IMR-90 (cell line): ENCODE measurements at regions not wholly inside any gene's neighbourhood (a gene's known extent, or its start where the extent isn't known, plus 50 kb on each side); places are given as distances from the start of the nearest gene placed in this dataset.

Experiments used
- ATAC-seq: fragments of 200-7000 bp; cut with Tn5 transposase; 2 replicates; pipeline ENCODE4 v1.9.1; 2020; ENCODE audit warnings: low read depth, mild to moderate bottlenecking, moderate library complexity
- BruUV-seq: library from RNA; stranded (reverse); fragments of 400-500 nt; replicated peaks from 2 replicates; lab custom pipeline; 2021; lab: Mats Ljungman, UMichigan
- CTCF ChIA-PET: fragments of 300-600 bp; formaldehyde crosslinking; extraction: SDS; loops from one replicate; lab custom pipeline; 2021; ENCODE audit warnings: antibody characterized with exemption; lab: Yijun Ruan, JAX
- POLR2A ChIA-PET: fragments of 300-600 bp; sonication (Branson Sonifier 250); formaldehyde crosslinking; loops from one replicate; lab custom pipeline; 2022; ENCODE audit warnings: antibody characterized with exemption; ENCODE audit not compliant: unreplicated experiment; lab: Charles Lee
- DNase-seq: peaks from one replicate; pipeline ENCODE4 v3.0.0; 2013
- H2AFZ ChIP-seq: replicated peaks from 2 replicates; pipeline ENCODE3; 2013; ENCODE audit warnings: low read length, mild to moderate bottlenecking; ENCODE audit not compliant: poor library complexity
- H2AK5ac ChIP-seq: 2 replicates; pipeline ENCODE4 v1.6.1; 2013; ENCODE audit warnings: low read depth, low read length, inconsistent platforms
- H2AK9ac ChIP-seq: replicated peaks from 2 replicates; pipeline ENCODE3; 2013; ENCODE audit warnings: mild to moderate bottlenecking, low read depth, low read length, moderate library complexity; ENCODE audit not compliant: poor library complexity
- H2BK120ac ChIP-seq: 2 replicates; pipeline ENCODE4 v1.6.1; 2013; ENCODE audit warnings: low read depth, low read length, inconsistent platforms
- H2BK15ac ChIP-seq: 3 replicates; pipeline ENCODE4 v1.6.1; 2013; ENCODE audit warnings: low read depth, low read length, inconsistent platforms
- H2BK20ac ChIP-seq: 2 replicates; pipeline ENCODE4 v1.6.1; 2013; ENCODE audit warnings: low read depth, mild to moderate bottlenecking, inconsistent platforms, low read length, moderate library complexity
- H2BK5ac ChIP-seq: 2 replicates; pipeline ENCODE4 v1.6.1; 2013; ENCODE audit warnings: mild to moderate bottlenecking, low read depth, low read length, inconsistent platforms; ENCODE audit not compliant: poor library complexity, severe bottlenecking
- H3K14ac ChIP-seq: replicated peaks from 2 replicates; pipeline ENCODE4 v1.6.1; 2013; ENCODE audit warnings: low read depth, low read length, inconsistent platforms
- H3K18ac ChIP-seq: 2 replicates; pipeline ENCODE4 v1.6.1; 2013; ENCODE audit warnings: low read depth, low read length, control low read depth
- H3K23ac ChIP-seq: 2 replicates; pipeline ENCODE4 v1.6.1; 2013; ENCODE audit warnings: low read depth, low read length, inconsistent platforms
- H3K27ac ChIP-seq: 2 replicates; pipeline ENCODE4 v1.5.1; 2013; ENCODE audit warnings: mild to moderate bottlenecking, control low read depth, low read length; ENCODE audit not compliant: insufficient read depth
- H3K27me3 ChIP-seq: 2 replicates; pipeline ENCODE4 v1.6.1; 2013; ENCODE audit warnings: low read length; ENCODE audit not compliant: control insufficient read depth, insufficient read depth
- H3K36me3 ChIP-seq: 2 replicates; pipeline ENCODE4 v1.6.1; 2013; ENCODE audit warnings: low read length, mixed read lengths; ENCODE audit not compliant: control insufficient read depth, insufficient read depth
- H3K4ac ChIP-seq: 2 replicates; pipeline ENCODE4 v1.6.1; 2013; ENCODE audit warnings: low read depth, low read length, inconsistent platforms
- H3K4me1 ChIP-seq: 2 replicates; pipeline ENCODE4 v1.6.1; 2013; ENCODE audit warnings: low read length, mixed read lengths; ENCODE audit not compliant: control insufficient read depth, insufficient read depth
- H3K4me2 ChIP-seq: 2 replicates; pipeline ENCODE4 v1.6.1; 2013; ENCODE audit warnings: low read depth, mild to moderate bottlenecking, control low read depth, low read length, moderate library complexity
- H3K4me3 ChIP-seq: 2 replicates; pipeline ENCODE4 v1.5.1; 2013; ENCODE audit warnings: low read depth, mild to moderate bottlenecking, control low read depth, low read length, moderate library complexity; ENCODE audit not compliant: insufficient read depth
- H3K56ac ChIP-seq: 2 replicates; pipeline ENCODE4 v1.6.1; 2013; ENCODE audit warnings: low read length, inconsistent platforms; ENCODE audit not compliant: insufficient read depth; ENCODE audit errors: extremely low read depth
- H3K79me1 ChIP-seq, 2 experiments: 2 replicates each; pipeline ENCODE4 v1.6.1; 2013; ENCODE audit warnings: low read length in 2 of 2, inconsistent platforms in 1 of 2, low read depth in 1 of 2
- H3K9ac ChIP-seq: 2 replicates; pipeline ENCODE4 v1.6.1; 2013; ENCODE audit warnings: low read depth, low read length, control low read depth
- H3K9me1 ChIP-seq: 2 replicates; pipeline ENCODE4 v1.6.1; 2013; ENCODE audit warnings: low read length, inconsistent platforms; ENCODE audit not compliant: insufficient read depth
- H3K9me3 ChIP-seq: 2 replicates; pipeline ENCODE4 v1.6.1; 2013; ENCODE audit warnings: low read length; ENCODE audit not compliant: control insufficient read depth, insufficient read depth
- H4K20me1 ChIP-seq: 2 replicates; pipeline ENCODE4 v1.6.1; 2013; ENCODE audit warnings: low read length, inconsistent platforms; ENCODE audit not compliant: insufficient read depth
- H4K5ac ChIP-seq: 2 replicates; pipeline ENCODE4 v1.6.1; 2013; ENCODE audit warnings: mild to moderate bottlenecking, low read depth, low read length, control low read depth
- H4K8ac ChIP-seq, 2 experiments: 2 replicates each; pipeline ENCODE4 v1.6.1; 2013; ENCODE audit warnings: low read depth in 2 of 2, low read length in 2 of 2, control low read depth in 1 of 2, inconsistent platforms in 1 of 2
- H4K91ac ChIP-seq: 2 replicates; pipeline ENCODE4 v1.6.1; 2013; ENCODE audit warnings: low read depth, low read length, inconsistent platforms; ENCODE audit not compliant: insufficient read depth
- BHLHE40 ChIP-seq: fragments of 150-350 bp; IDR thresholded peaks from 2 replicates; pipeline ENCODE4 v1.6.1; 2016; ENCODE audit warnings: mild to moderate bottlenecking, low read depth, low read length
- CEBPB ChIP-seq: IDR thresholded peaks from 2 replicates; pipeline ENCODE4 v1.6.1; 2012; ENCODE audit warnings: low read depth, low read length, improper control_type of control experiment
- CHD1 ChIP-seq: IDR thresholded peaks from 2 replicates; pipeline ENCODE4 v1.6.1; 2012; ENCODE audit warnings: low read depth, low read length, improper control_type of control experiment
- FOS ChIP-seq: fragments of 150-350 bp; IDR thresholded peaks from 2 replicates; pipeline ENCODE4 v1.6.1; 2016; ENCODE audit warnings: low read depth, low read length
- MAFK ChIP-seq: IDR thresholded peaks from 2 replicates; pipeline ENCODE4 v1.6.1; 2012; ENCODE audit warnings: low read depth, low read length, improper control_type of control experiment
- MAZ ChIP-seq: IDR thresholded peaks from 2 replicates; pipeline ENCODE4 v1.6.1; 2012; ENCODE audit warnings: low read depth, mild to moderate bottlenecking, low read length, improper control_type of control experiment, moderate library complexity, borderline replicate concordance
- MXI1 ChIP-seq: IDR thresholded peaks from 2 replicates; pipeline ENCODE4 v1.6.1; 2012; ENCODE audit warnings: low read depth, mild to moderate bottlenecking, low read length, moderate library complexity, borderline replicate concordance
- NFE2L2 ChIP-seq: fragments of 150-350 bp; IDR thresholded peaks from 2 replicates; pipeline ENCODE4 v1.6.1; 2016; ENCODE audit warnings: low read depth, mild to moderate bottlenecking, low read length
- POLR2A ChIP-seq: IDR thresholded peaks from 2 replicates; pipeline ENCODE4 v1.6.1; 2012; ENCODE audit warnings: mild to moderate bottlenecking, low read depth, low read length
- RAD21 ChIP-seq: IDR thresholded peaks from 2 replicates; pipeline ENCODE4 v1.6.1; 2012; ENCODE audit warnings: low read length, improper control_type of control experiment
- RCOR1 ChIP-seq: IDR thresholded peaks from 2 replicates; pipeline ENCODE4 v1.6.1; 2012; ENCODE audit warnings: mild to moderate bottlenecking, low read length, improper control_type of control experiment; ENCODE audit not compliant: insufficient replicate concordance
- RFX5 ChIP-seq: IDR thresholded peaks from 2 replicates; pipeline ENCODE4 v1.8.0; 2012; ENCODE audit warnings: low read depth, mild to moderate bottlenecking, low read length, moderate library complexity
- SMC3 ChIP-seq: fragments of 150-350 bp; IDR thresholded peaks from 2 replicates; pipeline ENCODE4 v1.6.1; 2016; ENCODE audit warnings: low read depth, mild to moderate bottlenecking, antibody characterized with exemption, low read length, moderate library complexity
- dilution Hi-C: fragments of 300-500 bp; cut with HindIII; formaldehyde crosslinking; loops from one replicate; pipeline ENCODE4 v1.14.3; 2018; ENCODE audit warnings: low sequenced_read_pairs; ENCODE audit not compliant: unreplicated experiment
- in situ Hi-C: fragments of 300-500 bp; cut with MboI; formaldehyde crosslinking; loops from 3 replicates; pipeline ENCODE4 v1.14.3; 2019; ENCODE audit warnings: low sequenced_read_pairs, inconsistent platforms, mixed read lengths
- intact Hi-C: fragments of 100-400 bp; cut with micrococcal nuclease; formaldehyde crosslinking; loops from 2 replicates; pipeline ENCODE4 v1.10.0; 2022
- TF ChIP-seq, protein P1 (sequence below): fragments of 150-350 bp; IDR thresholded peaks from 2 replicates; pipeline ENCODE4 v1.6.1; 2016; ENCODE audit warnings: low read depth, mild to moderate bottlenecking, low read length, moderate library complexity, borderline replicate concordance
- TF ChIP-seq, protein P2 (sequence below): fragments of 150-350 bp; IDR thresholded peaks from 2 replicates; pipeline ENCODE4 v1.6.1; 2017; ENCODE audit warnings: mild to moderate bottlenecking, antibody characterized with exemption, low read length, low read depth
- TF ChIP-seq, protein P3 (sequence below): conservative IDR thresholded peaks from 2 replicates; pipeline ENCODE4 v1.5.1; 2012; ENCODE audit warnings: mild to moderate bottlenecking, low read depth, low read length, improper control_type of control experiment

DNA sequence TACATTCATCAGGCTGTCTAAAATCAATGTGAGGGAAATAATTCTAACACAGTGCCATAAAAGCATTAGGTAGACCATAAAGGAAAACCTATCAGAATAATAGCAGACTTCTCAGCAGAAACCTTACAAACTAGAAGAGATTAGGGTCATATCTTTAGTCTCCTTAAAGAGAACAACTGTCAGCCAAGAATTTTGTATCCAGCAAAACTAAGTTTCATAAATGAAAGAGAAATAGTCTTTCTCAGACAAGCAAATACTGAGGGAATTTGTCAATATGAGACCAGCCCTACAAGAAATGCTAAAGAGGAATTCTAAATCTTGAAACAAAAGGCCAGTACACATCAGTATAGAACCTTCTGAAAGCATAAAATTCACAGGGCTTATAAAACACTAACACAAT lies 482.0 kb downstream of the SATB2 start:
- Histone ChIP-seq H2BK20ac (no peak overlapping the region), H3K9ac (no peak overlapping the region), H3K9me1 (no peaks in the 10 kb centered on the region), H3K79me1 (no peaks in the 10 kb centered on the region), H2AK9ac (no peak overlapping the region), H3K14ac (no peak overlapping the region), H3K56ac (no peak overlapping the region), H3K4ac (no peak overlapping the region), H3K18ac (no peak overlapping the region), H4K20me1 (no peaks in the 10 kb centered on the region), H2AK5ac (no peak overlapping the region), H3K4me3 (no peak overlapping the region), H3K27ac (no peak overlapping the region), H3K4me1 (no peaks in the 10 kb centered on the region), H2AFZ (no peak overlapping the region), H3K27me3 (no peaks in the 10 kb centered on the region), H2BK5ac (no peak overlapping the region), H4K5ac (no peak overlapping the region), H4K91ac (no peak overlapping the region), H2BK15ac (no peak overlapping the region), H3K9me3 (no peaks in the 10 kb centered on the region; the same call in 1 of the 2 replicates), H3K23ac (no peak overlapping the region), H4K8ac (no peak overlapping the region), H3K36me3 (no peaks in the 10 kb centered on the region), H2BK120ac (no peak overlapping the region), H3K4me2 (no peak overlapping the region)
- intact Hi-C loops (no loop called here), in situ Hi-C loops (no loop called here), dilution Hi-C loops (no loop called here)
- ChIA-PET CTCF (no interaction called here), POLR2A (no interaction called here)
- DNase-seq, result no peak
- TF ChIP-seq RAD21 (no peak), FOS (no peak), CHD1 (no peak), NFE2L2 (no peak), MXI1 (no peak), MAZ (no peak), SMC3 (no peak), MAFK (no peak), CEBPB (no peak), POLR2A (no peak), BHLHE40 (no peak), RFX5 (no peak), RCOR1 (no peak)
- TF ChIP-seq, protein P1, sequence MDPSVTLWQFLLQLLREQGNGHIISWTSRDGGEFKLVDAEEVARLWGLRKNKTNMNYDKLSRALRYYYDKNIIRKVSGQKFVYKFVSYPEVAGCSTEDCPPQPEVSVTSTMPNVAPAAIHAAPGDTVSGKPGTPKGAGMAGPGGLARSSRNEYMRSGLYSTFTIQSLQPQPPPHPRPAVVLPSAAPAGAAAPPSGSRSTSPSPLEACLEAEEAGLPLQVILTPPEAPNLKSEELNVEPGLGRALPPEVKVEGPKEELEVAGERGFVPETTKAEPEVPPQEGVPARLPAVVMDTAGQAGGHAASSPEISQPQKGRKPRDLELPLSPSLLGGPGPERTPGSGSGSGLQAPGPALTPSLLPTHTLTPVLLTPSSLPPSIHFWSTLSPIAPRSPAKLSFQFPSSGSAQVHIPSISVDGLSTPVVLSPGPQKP, result no peak
- TF ChIP-seq, protein P2, sequence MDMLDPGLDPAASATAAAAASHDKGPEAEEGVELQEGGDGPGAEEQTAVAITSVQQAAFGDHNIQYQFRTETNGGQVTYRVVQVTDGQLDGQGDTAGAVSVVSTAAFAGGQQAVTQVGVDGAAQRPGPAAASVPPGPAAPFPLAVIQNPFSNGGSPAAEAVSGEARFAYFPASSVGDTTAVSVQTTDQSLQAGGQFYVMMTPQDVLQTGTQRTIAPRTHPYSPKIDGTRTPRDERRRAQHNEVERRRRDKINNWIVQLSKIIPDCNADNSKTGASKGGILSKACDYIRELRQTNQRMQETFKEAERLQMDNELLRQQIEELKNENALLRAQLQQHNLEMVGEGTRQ, result no peak
- TF ChIP-seq, protein P3, sequence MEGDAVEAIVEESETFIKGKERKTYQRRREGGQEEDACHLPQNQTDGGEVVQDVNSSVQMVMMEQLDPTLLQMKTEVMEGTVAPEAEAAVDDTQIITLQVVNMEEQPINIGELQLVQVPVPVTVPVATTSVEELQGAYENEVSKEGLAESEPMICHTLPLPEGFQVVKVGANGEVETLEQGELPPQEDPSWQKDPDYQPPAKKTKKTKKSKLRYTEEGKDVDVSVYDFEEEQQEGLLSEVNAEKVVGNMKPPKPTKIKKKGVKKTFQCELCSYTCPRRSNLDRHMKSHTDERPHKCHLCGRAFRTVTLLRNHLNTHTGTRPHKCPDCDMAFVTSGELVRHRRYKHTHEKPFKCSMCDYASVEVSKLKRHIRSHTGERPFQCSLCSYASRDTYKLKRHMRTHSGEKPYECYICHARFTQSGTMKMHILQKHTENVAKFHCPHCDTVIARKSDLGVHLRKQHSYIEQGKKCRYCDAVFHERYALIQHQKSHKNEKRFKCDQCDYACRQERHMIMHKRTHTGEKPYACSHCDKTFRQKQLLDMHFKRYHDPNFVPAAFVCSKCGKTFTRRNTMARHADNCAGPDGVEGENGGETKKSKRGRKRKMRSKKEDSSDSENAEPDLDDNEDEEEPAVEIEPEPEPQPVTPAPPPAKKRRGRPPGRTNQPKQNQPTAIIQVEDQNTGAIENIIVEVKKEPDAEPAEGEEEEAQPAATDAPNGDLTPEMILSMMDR, result no peak
- no TSS peak for BruUV-seq
- ATAC-seq, result no peak
